ENCODE measurements at regions not wholly inside any gene's neighbourhood (a gene's known extent, or its start where the extent isn't known, plus 50 kb on each side); places are given as distances from the start of the nearest gene placed in this dataset.

GRCh38 chr15:39216816-39217215, 364.1 kb upstream of the THBS1 start:
- in situ Hi-C loops (cut with HindIII; ENCODE audit: low sequenced_read_pairs), result no loop called here
- no peak for DNase-seq (ENCODE audit: low spot score)

GRCh38 chr15:39219608-39220007, 361.3 kb upstream of the THBS1 start:
- in situ Hi-C loops (cut with HindIII; ENCODE audit: low sequenced_read_pairs), result no loop called here
- DNase-seq (ENCODE audit: low spot score), result no peak

- in situ Hi-C loops (cut with HindIII; ENCODE audit: low sequenced_read_pairs), result no loop called here
- DNase-seq (ENCODE audit: low spot score), result no peak
Measured at GRCh38 chr15:39226169-39226937, 354.5 kb upstream of the THBS1 start.

- no peak for DNase-seq (ENCODE audit: low spot score)
- in situ Hi-C loops (cut with HindIII; ENCODE audit: low sequenced_read_pairs), result no loop called here
Measured at GRCh38 chr15:39227001-39227400, 353.9 kb upstream of the THBS1 start.

- in situ Hi-C loops (cut with HindIII; ENCODE audit: low sequenced_read_pairs), result no loop called here
- no peak for DNase-seq (ENCODE audit: low spot score)
Measured at GRCh38 chr15:39228889-39229288, 352.0 kb upstream of the THBS1 start.

- no peak for DNase-seq (ENCODE audit: low spot score)
- in situ Hi-C loops (cut with HindIII; ENCODE audit: low sequenced_read_pairs), result no loop called here
Measured at GRCh38 chr15:39230205-39230907, 350.5 kb upstream of the THBS1 start.

GRCh38 chr15:39230908-39231285, 350.0 kb upstream of the THBS1 start:
- in situ Hi-C loops (cut with HindIII; ENCODE audit: low sequenced_read_pairs), result no loop called here
- DNase-seq (ENCODE audit: low spot score), result no peak

GRCh38 chr15:39232512-39232911, 348.4 kb upstream of the THBS1 start:
- in situ Hi-C loops (cut with HindIII; ENCODE audit: low sequenced_read_pairs), result no loop called here

GRCh38 chr15:39235084-39235795, 345.6 kb upstream of the THBS1 start:
- in situ Hi-C loops (cut with HindIII; ENCODE audit: low sequenced_read_pairs), result no loop called here
- no peak for DNase-seq (ENCODE audit: low spot score)

More at GRCh38 chr15:39232512-39232911, 348.4 kb upstream of the THBS1 start:
- DNase-seq (ENCODE audit: low spot score), result no peak

- no peak for DNase-seq (ENCODE audit: low spot score)
- in situ Hi-C loops (cut with HindIII; ENCODE audit: low sequenced_read_pairs), result no loop called here
Measured at GRCh38 chr15:39236375-39236774, 344.5 kb upstream of the THBS1 start.

GRCh38 chr15:39238443-39238842, 342.4 kb upstream of the THBS1 start:
- no peak for DNase-seq (ENCODE audit: low spot score)
- in situ Hi-C loops (cut with HindIII; ENCODE audit: low sequenced_read_pairs), result no loop called here

GRCh38 chr15:39239562-39239961, 341.3 kb upstream of the THBS1 start:
- in situ Hi-C loops (cut with HindIII; ENCODE audit: low sequenced_read_pairs), result no loop called here
- DNase-seq (ENCODE audit: low spot score), result no peak

- in situ Hi-C loops (cut with HindIII; ENCODE audit: low sequenced_read_pairs), result no loop called here
- peak; percentile 81 for DNase-seq (ENCODE audit: low spot score)
Measured at GRCh38 chr15:39242345-39242744, 338.5 kb upstream of the THBS1 start.

GRCh38 chr15:39243396-39243795, 337.5 kb upstream of the THBS1 start:
- in situ Hi-C loops (cut with HindIII; ENCODE audit: low sequenced_read_pairs), result no loop called here
- DNase-seq (ENCODE audit: low spot score), result no peak

GRCh38 chr15:39244776-39245175, 336.1 kb upstream of the THBS1 start:
- in situ Hi-C loops (cut with HindIII; ENCODE audit: low sequenced_read_pairs), result no loop called here
- no peak for DNase-seq (ENCODE audit: low spot score)

- DNase-seq (ENCODE audit: low spot score), result no peak
- in situ Hi-C loops (cut with HindIII; ENCODE audit: low sequenced_read_pairs), result no loop called here
Measured at GRCh38 chr15:39246523-39246922, 334.4 kb upstream of the THBS1 start.

- in situ Hi-C loops (cut with HindIII; ENCODE audit: low sequenced_read_pairs), result no loop called here
- DNase-seq (ENCODE audit: low spot score), result no peak
Measured at GRCh38 chr15:39247574-39247973, 333.3 kb upstream of the THBS1 start.

GRCh38 chr15:39248204-39248603, 332.7 kb upstream of the THBS1 start:
- in situ Hi-C loops (cut with HindIII; ENCODE audit: low sequenced_read_pairs), result no loop called here
- DNase-seq (ENCODE audit: low spot score), result no peak

- in situ Hi-C loops (cut with HindIII; ENCODE audit: low sequenced_read_pairs), result no loop called here
- no peak for DNase-seq (ENCODE audit: low spot score)
Measured at GRCh38 chr15:39250001-39250400, 330.9 kb upstream of the THBS1 start.

GRCh38 chr15:39250460-39251186, 330.3 kb upstream of the THBS1 start:
- DNase-seq (ENCODE audit: low spot score), result no peak
- in situ Hi-C loops (cut with HindIII; ENCODE audit: low sequenced_read_pairs), result no loop called here

All from G401 (cell line).